ENCODE measurements at regions not wholly inside any gene's neighbourhood (a gene's known extent, or its start where the extent isn't known, plus 50 kb on each side); places are given as distances from the start of the nearest gene placed in this dataset.
"Not testable (repeated sequence)": the region's sequence is repeated elsewhere in the genome, so short reads cannot be mapped to it uniquely, and the experiment has no call there.

DNA sequence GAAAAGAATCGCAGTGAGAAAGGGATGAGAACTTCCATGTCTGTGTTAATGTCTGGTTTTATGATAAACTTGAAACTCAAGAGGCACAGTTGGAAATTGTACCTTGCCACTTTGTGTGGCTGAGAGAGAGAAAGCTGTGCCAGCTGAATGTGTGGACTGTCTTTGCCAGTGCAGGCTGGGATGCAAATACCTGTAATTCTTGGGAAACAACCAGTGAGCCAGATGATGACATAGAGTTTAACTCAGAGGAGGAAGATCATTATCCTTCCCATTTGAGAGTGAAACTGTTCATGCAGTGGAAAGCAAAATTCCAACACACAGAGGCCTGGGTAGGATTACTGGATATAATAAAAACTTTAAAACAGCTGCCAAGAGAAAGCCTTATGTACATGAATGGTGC lies 141.5 kb upstream of the NPAP1 start:
- not testable (repeated sequence) for DNase-seq

DNA sequence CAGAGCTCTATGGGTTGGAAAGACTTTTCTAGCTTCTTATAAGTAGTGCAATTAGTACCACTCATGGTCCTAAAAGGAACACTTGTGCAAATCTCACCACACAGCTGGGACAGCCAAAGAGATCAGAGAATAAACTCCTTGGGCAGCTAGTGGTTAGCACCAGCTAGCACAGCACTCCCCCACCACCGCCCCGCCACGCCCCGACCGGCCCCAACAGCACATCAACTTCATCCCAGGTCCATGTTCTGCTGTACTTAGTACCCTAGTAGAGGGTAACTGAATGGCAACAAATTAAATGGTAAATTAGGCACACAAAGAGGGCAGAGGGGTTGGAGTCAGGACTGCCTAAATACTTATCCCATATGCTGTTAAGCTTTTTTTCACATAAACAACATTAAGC lies 118.3 kb upstream of the NPAP1 start:
- not testable (repeated sequence) for DNase-seq

- no peak for DNase-seq
Observed at GRCh38 chr15:24607636-24608035, 67.9 kb upstream of the NPAP1 start.

- DNase-seq: no peak
Observed at GRCh38 chr15:24617646-24618045, 57.9 kb upstream of the NPAP1 start.

DNA sequence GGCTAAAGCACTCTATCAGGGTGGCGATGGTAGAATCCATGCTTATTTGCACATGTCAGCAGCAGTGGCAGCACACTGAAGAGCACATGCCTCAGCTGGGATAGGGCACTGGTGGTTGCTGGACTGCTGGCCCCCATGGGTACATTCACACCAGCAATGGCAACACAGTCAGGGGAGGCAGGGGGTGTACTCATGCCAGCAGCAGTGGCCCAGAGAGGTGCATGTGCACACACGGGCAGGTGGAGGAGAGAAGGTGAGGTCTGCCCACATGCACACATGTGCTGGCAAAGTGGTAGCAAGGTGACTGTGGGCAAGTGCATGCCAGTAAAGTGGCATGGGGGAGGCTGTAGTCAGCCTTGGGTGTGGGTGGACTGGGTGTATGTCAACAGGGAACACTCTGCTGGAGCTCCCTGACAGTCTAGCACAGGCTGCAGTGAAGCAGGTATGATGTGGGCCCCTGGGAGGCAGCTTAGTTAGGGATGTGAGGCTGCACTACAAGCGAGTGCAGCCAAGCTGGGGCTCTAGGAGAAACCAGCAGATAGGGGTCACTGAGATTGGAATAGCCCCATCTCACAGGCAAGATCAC lies 53.9 kb upstream of the NPAP1 start:
- no peak for DNase-seq
